ENCODE measurements at regions not wholly inside any gene's neighbourhood (a gene's known extent, or its start where the extent isn't known, plus 50 kb on each side); places are given as distances from the start of the nearest gene placed in this dataset.

GRCh38 chr9:11874414-11874813, 818.8 kb upstream of the TYRP1 start:
- H3K27me3 ChIP-seq (ENCODE audit: control insufficient read depth in 1 of 2, insufficient read depth in 2 of 2, low read length in 1 of 2) = no peaks in the 10 kb centered on the region
- H3K27ac ChIP-seq (ENCODE audit: low read depth in 1 of 2, low read length in 2 of 2) = no peak overlapping the region
- DNase-seq (no peak), ATAC-seq (ENCODE audit: low FRiP score) (no peak)
- H3K36me3 ChIP-seq (ENCODE audit: control insufficient read depth in 1 of 2, insufficient read depth in 2 of 2, low read length in 1 of 2) = no peaks in the 10 kb centered on the region
- WGBS, 2 donors = 84 to 90% methylated on average over 2 of the region's 2 CpGs
- no peak overlapping the region for H3K4me3 ChIP-seq (ENCODE audit: low read length in 2 of 2)
- intact Hi-C loops (cut with DNase I) = no loop called here
- no peaks in the 10 kb centered on the region for H3K9me3 ChIP-seq (ENCODE audit: control insufficient read depth, low read length)
- no peaks in the 10 kb centered on the region for H3K4me1 ChIP-seq (ENCODE audit: control insufficient read depth in 1 of 2, insufficient read depth in 2 of 2, low read length in 2 of 2)

- WGBS, 2 donors = 63% methylated on average over 1 of the region's 1 CpG
- no peaks in the 10 kb centered on the region for H3K4me1 ChIP-seq (ENCODE audit: control insufficient read depth in 1 of 2, insufficient read depth in 2 of 2, low read length in 2 of 2)
- H3K4me3 ChIP-seq (ENCODE audit: low read length in 2 of 2) = no peak overlapping the region
- intact Hi-C loops (cut with DNase I) = no loop called here
- H3K27ac ChIP-seq (ENCODE audit: low read depth in 1 of 2, low read length in 2 of 2) = no peak overlapping the region
- ATAC-seq (ENCODE audit: low FRiP score) (no peak), DNase-seq (no peak)
- no peaks in the 10 kb centered on the region for H3K9me3 ChIP-seq (ENCODE audit: control insufficient read depth, low read length)
- no peaks in the 10 kb centered on the region for H3K36me3 ChIP-seq (ENCODE audit: control insufficient read depth in 1 of 2, insufficient read depth in 2 of 2, low read length in 1 of 2)
- no peaks in the 10 kb centered on the region for H3K27me3 ChIP-seq (ENCODE audit: control insufficient read depth in 1 of 2, insufficient read depth in 2 of 2, low read length in 1 of 2)
Observed at GRCh38 chr9:11892401-11892800, 800.8 kb upstream of the TYRP1 start.

GRCh38 chr9:11893331-11893730, 799.9 kb upstream of the TYRP1 start:
- no peaks in the 10 kb centered on the region for H3K4me1 ChIP-seq (ENCODE audit: control insufficient read depth in 1 of 2, insufficient read depth in 2 of 2, low read length in 2 of 2)
- H3K27ac ChIP-seq (ENCODE audit: low read depth in 1 of 2, low read length in 2 of 2) = no peak overlapping the region
- no peak for ATAC-seq (ENCODE audit: low FRiP score)
- DNase-seq = no peak
- no peaks in the 10 kb centered on the region for H3K36me3 ChIP-seq (ENCODE audit: control insufficient read depth in 1 of 2, insufficient read depth in 2 of 2, low read length in 1 of 2)
- no peak overlapping the region for H3K4me3 ChIP-seq (ENCODE audit: low read length in 2 of 2)
- no peaks in the 10 kb centered on the region for H3K27me3 ChIP-seq (ENCODE audit: control insufficient read depth in 1 of 2, insufficient read depth in 2 of 2, low read length in 1 of 2)
- no peaks in the 10 kb centered on the region for H3K9me3 ChIP-seq (ENCODE audit: control insufficient read depth, low read length)
- intact Hi-C loops (cut with DNase I) = no loop called here

GRCh38 chr9:11894136-11894535, 799.0 kb upstream of the TYRP1 start:
- no peaks in the 10 kb centered on the region for H3K4me1 ChIP-seq (ENCODE audit: control insufficient read depth in 1 of 2, insufficient read depth in 2 of 2, low read length in 2 of 2)
- no peak overlapping the region for H3K4me3 ChIP-seq (ENCODE audit: low read length in 2 of 2)
- no peaks in the 10 kb centered on the region for H3K36me3 ChIP-seq (ENCODE audit: control insufficient read depth in 1 of 2, insufficient read depth in 2 of 2, low read length in 1 of 2)
- DNase-seq (no peak), ATAC-seq (ENCODE audit: low FRiP score) (no peak)
- H3K9me3 ChIP-seq (ENCODE audit: control insufficient read depth, low read length) = no peaks in the 10 kb centered on the region
- H3K27me3 ChIP-seq (ENCODE audit: control insufficient read depth in 1 of 2, insufficient read depth in 2 of 2, low read length in 1 of 2) = no peaks in the 10 kb centered on the region
- no peak overlapping the region for H3K27ac ChIP-seq (ENCODE audit: low read depth in 1 of 2, low read length in 2 of 2)
- intact Hi-C loops (cut with DNase I) = no loop called here
- WGBS, 2 donors = 64 to 67% methylated on average over 1 of the region's 1 CpG

- no peak for DNase-seq
- intact Hi-C loops (cut with DNase I) = no loop called here
- H3K9me3 ChIP-seq (ENCODE audit: control insufficient read depth, low read length) = no peaks in the 10 kb centered on the region
- no peak overlapping the region for H3K4me3 ChIP-seq (ENCODE audit: low read length in 2 of 2)
- no peaks in the 10 kb centered on the region for H3K36me3 ChIP-seq (ENCODE audit: control insufficient read depth in 1 of 2, insufficient read depth in 2 of 2, low read length in 1 of 2)
- no peak overlapping the region for H3K27ac ChIP-seq (ENCODE audit: low read depth in 1 of 2, low read length in 2 of 2)
- H3K27me3 ChIP-seq (ENCODE audit: control insufficient read depth in 1 of 2, insufficient read depth in 2 of 2, low read length in 1 of 2) = no peaks in the 10 kb centered on the region
- H3K4me1 ChIP-seq (ENCODE audit: control insufficient read depth in 1 of 2, insufficient read depth in 2 of 2, low read length in 2 of 2) = no peaks in the 10 kb centered on the region
- ATAC-seq (ENCODE audit: low FRiP score) = no peak
- WGBS, 2 donors = 55 to 64% methylated on average over 1 of the region's 1 CpG
Observed at GRCh38 chr9:11902610-11903009, 790.6 kb upstream of the TYRP1 start.

GRCh38 chr9:11915699-11916098, 777.5 kb upstream of the TYRP1 start:
- Histone ChIP-seq H3K9me3 (ENCODE audit: control insufficient read depth, low read length) (no peaks in the 10 kb centered on the region), H3K4me3 (ENCODE audit: low read length in 2 of 2) (no peak overlapping the region), H3K27me3 (ENCODE audit: control insufficient read depth in 1 of 2, insufficient read depth in 2 of 2, low read length in 1 of 2) (no peaks in the 10 kb centered on the region), H3K4me1 (ENCODE audit: control insufficient read depth in 1 of 2, insufficient read depth in 2 of 2, low read length in 2 of 2) (no peaks in the 10 kb centered on the region), H3K27ac (ENCODE audit: low read depth in 1 of 2, low read length in 2 of 2) (no peak overlapping the region), H3K36me3 (ENCODE audit: control insufficient read depth in 1 of 2, insufficient read depth in 2 of 2, low read length in 1 of 2) (no peaks in the 10 kb centered on the region)
- no peak for ATAC-seq (ENCODE audit: low FRiP score)
- whole genome bisulfite sequencing, 2 donors = 48 to 56% methylated on average over 2 of the region's 2 CpGs
- intact Hi-C loops (cut with DNase I) = no loop called here
- DNase-seq = no peak

- ATAC-seq (ENCODE audit: low FRiP score) (no peak), DNase-seq (no peak)
- H3K27me3 ChIP-seq (ENCODE audit: control insufficient read depth in 1 of 2, insufficient read depth in 2 of 2, low read length in 1 of 2) = no peaks in the 10 kb centered on the region
- no peak overlapping the region for H3K4me3 ChIP-seq (ENCODE audit: low read length in 2 of 2)
- H3K36me3 ChIP-seq (ENCODE audit: control insufficient read depth in 1 of 2, insufficient read depth in 2 of 2, low read length in 1 of 2) = no peaks in the 10 kb centered on the region
- no peaks in the 10 kb centered on the region for H3K9me3 ChIP-seq (ENCODE audit: control insufficient read depth, low read length)
- no peak overlapping the region for H3K27ac ChIP-seq (ENCODE audit: low read depth in 1 of 2, low read length in 2 of 2)
- 92 to 97% methylated on average over 17 of the region's 17 CpGs for WGBS, 2 donors
- H3K4me1 ChIP-seq (ENCODE audit: control insufficient read depth in 1 of 2, insufficient read depth in 2 of 2, low read length in 2 of 2) = no peaks in the 10 kb centered on the region
- intact Hi-C loops (cut with DNase I) = no loop called here
Observed at GRCh38 chr9:11928871-11929321, 764.3 kb upstream of the TYRP1 start.

- WGBS, 2 donors = 88 to 91% methylated on average over 3 of the region's 3 CpGs
- Histone ChIP-seq H3K4me3 (ENCODE audit: low read length in 2 of 2) (no peak overlapping the region), H3K9me3 (ENCODE audit: control insufficient read depth, low read length) (no peaks in the 10 kb centered on the region), H3K36me3 (ENCODE audit: control insufficient read depth in 1 of 2, insufficient read depth in 2 of 2, low read length in 1 of 2) (no peaks in the 10 kb centered on the region), H3K4me1 (ENCODE audit: control insufficient read depth in 1 of 2, insufficient read depth in 2 of 2, low read length in 2 of 2) (no peaks in the 10 kb centered on the region), H3K27ac (ENCODE audit: low read depth in 1 of 2, low read length in 2 of 2) (no peak overlapping the region), H3K27me3 (ENCODE audit: control insufficient read depth in 1 of 2, insufficient read depth in 2 of 2, low read length in 1 of 2) (no peaks in the 10 kb centered on the region)
- ATAC-seq (ENCODE audit: low FRiP score) = no peak
- no peak for DNase-seq
- intact Hi-C loops (cut with DNase I) = no loop called here
Observed at GRCh38 chr9:11931109-11931508, 762.1 kb upstream of the TYRP1 start.

- H3K9me3 ChIP-seq (ENCODE audit: control insufficient read depth, low read length) = no peaks in the 10 kb centered on the region
- H3K27me3 ChIP-seq (ENCODE audit: control insufficient read depth in 1 of 2, insufficient read depth in 2 of 2, low read length in 1 of 2) = no peaks in the 10 kb centered on the region
- no peaks in the 10 kb centered on the region for H3K4me1 ChIP-seq (ENCODE audit: control insufficient read depth in 1 of 2, insufficient read depth in 2 of 2, low read length in 2 of 2)
- ATAC-seq (ENCODE audit: low FRiP score) (no peak), DNase-seq (no peak)
- intact Hi-C loops (cut with DNase I) = no loop called here
- H3K4me3 ChIP-seq (ENCODE audit: low read length in 2 of 2) = no peak overlapping the region
- no peaks in the 10 kb centered on the region for H3K36me3 ChIP-seq (ENCODE audit: control insufficient read depth in 1 of 2, insufficient read depth in 2 of 2, low read length in 1 of 2)
- WGBS, 2 donors = 63 to 64% methylated on average over 3 of the region's 3 CpGs
- no peak overlapping the region for H3K27ac ChIP-seq (ENCODE audit: low read depth in 1 of 2, low read length in 2 of 2)
Observed at GRCh38 chr9:11931751-11932150, 761.4 kb upstream of the TYRP1 start.
